ENCODE measurements at regions not wholly inside any gene's neighbourhood (a gene's known extent, or its start where the extent isn't known, plus 50 kb on each side); places are given as distances from the start of the nearest gene placed in this dataset.

GRCh38 chr1:101748077-101748476 is 248.6 kb downstream of the OLFM3 start:
- no peak for ATAC-seq
- intact Hi-C loops (cut with DNase I), result no loop called here
- no peak for TF ChIP-seq CTCF (IDR thresholded peaks at IDR 0.05)

More at GRCh38 chr1:101748077-101748476, 248.6 kb downstream of the OLFM3 start:
- Histone ChIP-seq H3K4me1 (no peaks in the 10 kb centered on the region), H3K27me3 (ENCODE audit: low read depth) (no peaks in the 10 kb centered on the region), H3K4me3 (no peak overlapping the region), H3K27ac (no peak overlapping the region), H3K36me3 (no peaks in the 10 kb centered on the region), H3K9me3 (no peaks in the 10 kb centered on the region)
- DNase-seq, result no peak
